HepG2 (cell line): ENCODE measurements at regions not wholly inside any gene's neighbourhood (a gene's known extent, or its start where the extent isn't known, plus 50 kb on each side); places are given as distances from the start of the nearest gene placed in this dataset.

Experiments used
- ATAC-seq: fragments of 200-7000 bp; cut with Tn5 transposase; 3 replicates; pipeline ENCODE4 v1.9.1; 2020; ENCODE audit warnings: mild to moderate bottlenecking, moderate library complexity
- BruUV-seq: library from RNA; stranded (reverse); fragments of 400-500 nt; replicated peaks from 2 replicates; lab custom pipeline; 2021; lab: Mats Ljungman, UMichigan
- CTCF ChIA-PET: fragments of 300-600 bp; formaldehyde crosslinking; extraction: SDS; loops from one replicate; lab custom pipeline; 2021; ENCODE audit warnings: low total read pairs, inconsistent platforms, low intra/inter-chr PET ratio; lab: Yijun Ruan, JAX
- POLR2A ChIA-PET: fragments of 350-600 bp; sonication (Branson Sonifier 250); formaldehyde crosslinking; loops from one replicate; lab custom pipeline; 2020; ENCODE audit warnings: antibody characterized with exemption, inconsistent platforms; lab: Yijun Ruan, JAX
- DNase-seq: peaks from one replicate; pipeline ENCODE4 v3.0.0-alpha.2; 2015; ENCODE audit warnings: low spot score
- FAIRE-seq: peaks from 3 replicates; lab custom pipeline; 2011; peaks lifted over from hg19 to GRCh38; lab: Jason Lieb, UNC
- H2AFZ ChIP-seq: one replicate; pipeline ENCODE4 v1.6.1; 2011; ENCODE audit warnings: low read length, inconsistent platforms
- H3K27ac ChIP-seq: fragments of 300-600 bp; 3 replicates; pipeline ENCODE4 v1.8.0; 2011; ENCODE audit warnings: mixed run types, mild to moderate bottlenecking, mixed read lengths, low read length, inconsistent platforms; ENCODE audit not compliant: insufficient read depth; ENCODE audit errors: extremely low read length
- H3K27me3 ChIP-seq, 2 experiments: fragments of 200-600 bp in 1 of 2; 2 replicates in 1 of 2; 3 replicates in 1 of 2; pipeline versions ENCODE4 v1.6.0 to v1.8.0; 2011; ENCODE audit warnings: low read length in 2 of 2, mild to moderate bottlenecking in 2 of 2, moderate library complexity in 2 of 2, inconsistent platforms in 1 of 2; ENCODE audit not compliant: insufficient read depth in 2 of 2, control insufficient read depth in 1 of 2
- H3K36me3 ChIP-seq, 2 experiments: fragments of 200-600 bp in 1 of 2; replicated peaks in 1 of 2; 2 replicates in 1 of 2; 3 replicates in 1 of 2; pipeline versions ENCODE4 v1.5.1 to v1.8.0; 2011; ENCODE audit warnings: low read length in 2 of 2, inconsistent platforms in 1 of 2; ENCODE audit not compliant: insufficient read depth in 2 of 2, control insufficient read depth in 1 of 2
- H3K4me1 ChIP-seq: 2 replicates; pipeline ENCODE4 v1.5.1; 2012; ENCODE audit warnings: low read length, inconsistent platforms; ENCODE audit not compliant: insufficient read depth
- H3K4me2 ChIP-seq: 2 replicates; pipeline ENCODE4 v1.6.0; 2011; ENCODE audit warnings: low read depth, low read length, inconsistent platforms
- H3K4me3 ChIP-seq, 3 experiments: fragments of 200-600 bp in 1 of 3; sonication (generic), shearing (Covaris generic) in 1 of 3; replicated peaks in 1 of 3; 2 replicates each; pipeline ENCODE4 v1.5.1; 2011 to 2016; ENCODE audit warnings: low read length in 3 of 3, inconsistent platforms in 2 of 3, low read depth in 2 of 3, mild to moderate bottlenecking in 2 of 3, control low read depth in 1 of 3, mixed read lengths in 1 of 3; ENCODE audit not compliant: insufficient read depth in 1 of 3
- H3K79me2 ChIP-seq: one replicate; pipeline ENCODE4 v1.6.1; 2011; ENCODE audit warnings: low read length, inconsistent platforms; ENCODE audit not compliant: insufficient read depth
- H3K9ac ChIP-seq: 2 replicates; pipeline ENCODE4 v1.6.0; 2011; ENCODE audit warnings: mild to moderate bottlenecking, low read depth, low read length, inconsistent platforms; ENCODE audit not compliant: insufficient read depth
- H3K9me3 ChIP-seq: 2 replicates; pipeline ENCODE4 v1.5.1; 2012; ENCODE audit warnings: mild to moderate bottlenecking, low read length
- H4K20me1 ChIP-seq: 2 replicates; pipeline ENCODE4 v1.6.0; 2011; ENCODE audit warnings: inconsistent platforms, mild to moderate bottlenecking, low read length, moderate library complexity; ENCODE audit not compliant: insufficient read depth
- BORCS8-MEF2B ChIP-seq: sonication (generic); formaldehyde crosslinking; IDR thresholded peaks from 2 replicates; pipeline ENCODE4 v1.8.0; 2022; ENCODE audit warnings: mild to moderate bottlenecking, missing genetic modification reagents
- CC2D1A ChIP-seq: sonication (generic); formaldehyde crosslinking; IDR thresholded peaks from 2 replicates; pipeline ENCODE4 v1.8.1; 2023; ENCODE audit warnings: mild to moderate bottlenecking, missing genetic modification reagents
- EED ChIP-seq: sonication (generic); formaldehyde crosslinking; IDR thresholded peaks from 2 replicates; pipeline ENCODE4 v1.5.0; 2020; ENCODE audit warnings: mild to moderate bottlenecking, missing genetic modification reagents
- NONO ChIP-seq, 2 experiments: fragments of 450-650 bp in 1 of 2; sonication (generic) in 1 of 2; formaldehyde crosslinking in 1 of 2; IDR thresholded peaks in 1 of 2; conservative IDR thresholded peaks in 1 of 2; 2 replicates each; pipeline versions ENCODE4 v1.6.1 to v1.8.0; 2017 to 2022; ENCODE audit warnings: mild to moderate bottlenecking in 1 of 2, missing genetic modification reagents in 1 of 2, moderate library complexity in 1 of 2
- TEAD2 ChIP-seq: sonication (generic); formaldehyde crosslinking; IDR thresholded peaks from 2 replicates; pipeline ENCODE4 v1.9.0; 2021; ENCODE audit warnings: missing genetic modification reagents
- ZNF256 ChIP-seq: sonication (generic); formaldehyde crosslinking; conservative IDR thresholded peaks from 2 replicates; pipeline ENCODE4 v1.4.0; 2020; ENCODE audit warnings: missing genetic modification reagents
- ZNF260 ChIP-seq: sonication (generic); formaldehyde crosslinking; IDR thresholded peaks from 2 replicates; pipeline ENCODE4 v1.4.0; 2020; ENCODE audit warnings: missing genetic modification reagents, low read depth, mild to moderate bottlenecking, borderline replicate concordance
- ZNF3 ChIP-seq: IDR thresholded peaks from 2 replicates; pipeline ENCODE4 v1.7.0; 2017; ENCODE audit warnings: inconsistent platforms
- WGBS: methylation state at CpG from one replicate; pipeline ENCODE4 v1.1.6; 2017; ENCODE audit warnings: low lambda C conversion rate; 5-methylcytosine and 5-hydroxymethylcytosine counted together
- in situ Hi-C: cut with HindIII; loops from 2 replicates; pipeline ENCODE4 v1.10.0; 2017; ENCODE audit warnings: low pct_unique_long_range_greater_than_20kb; ENCODE audit not compliant: extremely low pct_ligation_motif_present
- intact Hi-C: fragments of 100-400 bp; cut with micrococcal nuclease; formaldehyde crosslinking; loops from one replicate; pipeline ENCODE4 v1.10.0; 2022; ENCODE audit not compliant: unreplicated experiment
- TF ChIP-seq, protein P1 (sequence below): sonication (generic); formaldehyde crosslinking; IDR thresholded peaks from 2 replicates; pipeline ENCODE4 v1.9.0; 2022; ENCODE audit warnings: low read depth, missing genetic modification reagents

DNA sequence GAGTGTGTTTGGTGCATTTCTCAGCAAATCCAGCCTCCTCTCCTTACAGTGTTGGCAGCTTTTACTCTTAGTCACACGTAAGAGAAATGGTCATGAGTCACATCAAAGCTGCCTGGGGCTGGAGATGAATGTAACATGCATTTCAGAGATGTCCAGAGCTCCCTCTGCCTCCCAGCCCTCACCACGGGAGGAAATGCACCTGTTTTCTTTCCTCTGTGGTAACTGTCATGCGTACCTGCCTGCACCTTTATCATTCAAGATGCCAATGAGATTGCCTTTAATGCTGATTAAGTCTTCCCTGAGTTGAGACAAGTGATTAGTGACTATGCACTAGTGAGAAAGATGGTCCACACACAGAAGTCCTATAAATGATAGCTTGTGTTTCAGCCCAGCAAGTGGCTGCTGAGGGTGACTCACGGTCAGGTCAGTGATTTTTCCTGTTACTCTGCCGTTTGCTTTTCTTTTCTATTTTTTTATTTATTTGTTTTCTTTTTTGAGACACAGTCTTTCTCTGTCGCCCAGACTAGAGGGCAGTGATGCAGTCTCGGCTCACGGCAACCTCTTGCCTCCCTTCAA lies 277.3 kb upstream of the FMN2 start:
- CTCF ChIA-PET: no interaction called here
- BruUV-seq: no TSS peak
- TF ChIP-seq, protein P1, sequence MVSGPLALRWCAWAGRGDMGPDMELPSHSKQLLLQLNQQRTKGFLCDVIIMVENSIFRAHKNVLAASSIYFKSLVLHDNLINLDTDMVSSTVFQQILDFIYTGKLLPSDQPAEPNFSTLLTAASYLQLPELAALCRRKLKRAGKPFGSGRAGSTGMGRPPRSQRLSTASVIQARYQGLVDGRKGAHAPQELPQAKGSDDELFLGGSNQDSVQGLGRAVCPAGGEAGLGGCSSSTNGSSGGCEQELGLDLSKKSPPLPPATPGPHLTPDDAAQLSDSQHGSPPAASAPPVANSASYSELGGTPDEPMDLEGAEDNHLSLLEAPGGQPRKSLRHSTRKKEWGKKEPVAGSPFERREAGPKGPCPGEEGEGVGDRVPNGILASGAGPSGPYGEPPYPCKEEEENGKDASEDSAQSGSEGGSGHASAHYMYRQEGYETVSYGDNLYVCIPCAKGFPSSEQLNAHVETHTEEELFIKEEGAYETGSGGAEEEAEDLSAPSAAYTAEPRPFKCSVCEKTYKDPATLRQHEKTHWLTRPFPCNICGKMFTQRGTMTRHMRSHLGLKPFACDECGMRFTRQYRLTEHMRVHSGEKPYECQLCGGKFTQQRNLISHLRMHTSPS: no peak
- no peak for TF ChIP-seq TEAD2 (CRISPR knock-in tag)
- no peak for TF ChIP-seq ZNF256
- intact Hi-C loops: no loop called here
- Histone ChIP-seq H3K36me3 (no peaks in the 10 kb centered on the region), H3K79me2 (no peaks in the 10 kb centered on the region), H3K9ac (no peak overlapping the region), H3K27me3 (no peaks in the 10 kb centered on the region), H3K9me3 (no peaks in the 10 kb centered on the region), H3K4me1 (no peaks in the 10 kb centered on the region), H3K4me2 (no peak overlapping the region), H3K4me3 (no peak overlapping the region), H4K20me1 (no peaks in the 10 kb centered on the region), H2AFZ (no peak overlapping the region), H3K27ac (no peak overlapping the region)
- in situ Hi-C loops: no loop called here
- FAIRE-seq (no peak), DNase-seq (peak; percentile 2), ATAC-seq (no peak)
- 6% methylated on average over 8 of the region's 8 CpGs for WGBS
- POLR2A ChIA-PET: no interaction called here

DNA sequence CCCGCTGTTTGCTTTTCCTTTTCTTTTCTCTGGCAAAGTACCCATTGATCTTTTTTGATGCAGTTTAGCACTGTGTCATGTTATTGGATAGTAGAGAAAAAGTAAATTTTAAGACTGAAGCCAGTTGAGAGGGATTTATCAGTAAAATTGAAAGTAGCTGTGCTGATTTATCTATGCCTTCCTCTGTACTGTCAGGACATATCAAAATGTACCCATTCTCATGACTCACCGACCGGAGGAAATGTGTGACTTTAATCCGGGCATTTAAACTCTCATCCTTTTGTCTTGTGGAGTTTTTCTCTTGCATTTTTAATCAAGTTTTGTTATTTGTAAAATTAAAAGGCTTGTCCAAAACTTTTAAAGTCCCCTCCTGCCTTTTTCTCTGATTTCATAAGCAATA lies 276.6 kb upstream of the FMN2 start:
- TF ChIP-seq EED (CRISPR knock-in tag) (no peak), BORCS8-MEF2B (no peak), CC2D1A (CRISPR knock-in tag) (no peak), NONO (IDR thresholded peaks at IDR 0.05) (no peak), NONO (CRISPR knock-in tag; conservative IDR thresholded peaks at IDR 0.05) (no peak), ZNF260 (CRISPR knock-in tag) (no peak), ZNF3 (CRISPR knock-in tag) (no peak)
- Histone ChIP-seq H4K20me1 (no peaks in the 10 kb centered on the region), H3K4me2 (no peak overlapping the region), H2AFZ (no peak overlapping the region), H3K79me2 (no peaks in the 10 kb centered on the region), H3K27ac (no peak overlapping the region), H3K4me1 (no peaks in the 10 kb centered on the region), H3K36me3 (no peaks in the 10 kb centered on the region), H3K27me3 (no peaks in the 10 kb centered on the region), H3K4me3 (no peak overlapping the region), H3K9me3 (no peaks in the 10 kb centered on the region), H3K9ac (no peak overlapping the region)
- no peak for FAIRE-seq
- in situ Hi-C loops (no loop called here), intact Hi-C loops (no loop called here)
- no peak for ATAC-seq
- ChIA-PET CTCF (no interaction called here), POLR2A (no interaction called here)
- WGBS: 47% methylated on average over 4 of the region's 4 CpGs
- no peak for DNase-seq
- no TSS peak for BruUV-seq
